Adrenal gland (tissue), 5 donors: ENCODE measurements at regions not wholly inside any gene's neighbourhood (a gene's known extent, or its start where the extent isn't known, plus 50 kb on each side); places are given as distances from the start of the nearest gene placed in this dataset.

ENCODE experiments used
- POLR2A ChIP-seq, 2 donors: fragments of 450-650 bp; IDR thresholded peaks; one replicate each; pipeline ENCODE4 v1.6.1; 2017; ENCODE audit warnings: antibody characterized with exemption in 2 of 2, mild to moderate bottlenecking in 2 of 2, moderate library complexity in 1 of 2
- TF ChIP-seq, protein P1 (sequence below), 6 experiments: fragments of 450-650 bp in 4 of 6; fragments of 200-600 bp in 2 of 6; sonication (generic) in 1 of 6; IDR thresholded peaks; 1 replicate in 5 of 6; 2 replicates in 1 of 6; pipeline versions ENCODE4 v1.5.1 to v1.8.0; 2016 to 2021; ENCODE audit warnings: antibody characterized with exemption in 6 of 6, mild to moderate bottlenecking in 2 of 6, moderate library complexity in 1 of 6
- donor health status: DM: no; HTN: no; CAD: no.

DNA sequence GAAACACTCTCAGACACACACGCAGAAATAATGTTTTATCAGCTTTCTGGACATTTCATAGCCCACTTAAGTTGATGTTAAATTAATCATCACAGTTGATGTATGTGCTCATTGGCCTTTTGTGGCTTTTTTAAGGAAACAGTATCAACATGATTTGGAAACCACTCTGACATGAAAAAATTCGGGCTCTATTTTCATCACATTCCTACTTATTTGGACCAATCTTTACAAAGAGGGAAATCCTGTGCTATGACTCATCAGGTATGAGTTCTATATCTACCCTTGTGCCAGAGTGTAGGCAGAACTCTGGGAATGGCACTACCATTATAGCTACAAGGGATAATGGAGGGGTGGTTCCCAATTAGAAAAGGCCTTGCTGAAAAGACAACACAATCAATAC, 388.4 kb upstream of the PTGER4 start:
- no peak for TF ChIP-seq POLR2A (IDR thresholded peaks at IDR 0.05)
- TF ChIP-seq, protein P1, sequence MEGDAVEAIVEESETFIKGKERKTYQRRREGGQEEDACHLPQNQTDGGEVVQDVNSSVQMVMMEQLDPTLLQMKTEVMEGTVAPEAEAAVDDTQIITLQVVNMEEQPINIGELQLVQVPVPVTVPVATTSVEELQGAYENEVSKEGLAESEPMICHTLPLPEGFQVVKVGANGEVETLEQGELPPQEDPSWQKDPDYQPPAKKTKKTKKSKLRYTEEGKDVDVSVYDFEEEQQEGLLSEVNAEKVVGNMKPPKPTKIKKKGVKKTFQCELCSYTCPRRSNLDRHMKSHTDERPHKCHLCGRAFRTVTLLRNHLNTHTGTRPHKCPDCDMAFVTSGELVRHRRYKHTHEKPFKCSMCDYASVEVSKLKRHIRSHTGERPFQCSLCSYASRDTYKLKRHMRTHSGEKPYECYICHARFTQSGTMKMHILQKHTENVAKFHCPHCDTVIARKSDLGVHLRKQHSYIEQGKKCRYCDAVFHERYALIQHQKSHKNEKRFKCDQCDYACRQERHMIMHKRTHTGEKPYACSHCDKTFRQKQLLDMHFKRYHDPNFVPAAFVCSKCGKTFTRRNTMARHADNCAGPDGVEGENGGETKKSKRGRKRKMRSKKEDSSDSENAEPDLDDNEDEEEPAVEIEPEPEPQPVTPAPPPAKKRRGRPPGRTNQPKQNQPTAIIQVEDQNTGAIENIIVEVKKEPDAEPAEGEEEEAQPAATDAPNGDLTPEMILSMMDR (IDR thresholded peaks at IDR 0.05) = no peak
